ENCODE measurements at regions not wholly inside any gene's neighbourhood (a gene's known extent, or its start where the extent isn't known, plus 50 kb on each side); places are given as distances from the start of the nearest gene placed in this dataset.

DNA sequence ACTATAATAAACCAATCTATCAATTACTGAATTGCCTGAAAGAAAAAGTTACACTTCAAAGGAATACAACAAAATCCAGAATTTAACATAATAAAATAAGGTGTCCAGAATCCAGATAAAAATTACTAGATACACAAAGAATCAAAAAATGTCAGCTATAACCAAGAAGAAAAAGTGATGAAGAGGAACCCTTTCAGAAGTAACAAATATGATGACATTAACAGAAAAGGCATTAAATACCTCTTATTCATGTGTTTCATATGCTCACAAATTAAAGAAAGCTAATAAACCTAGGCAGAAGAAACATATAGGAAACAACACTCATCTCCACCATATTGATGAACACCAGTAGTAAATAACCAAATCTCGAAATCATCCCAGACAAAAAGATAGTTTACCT lies 722.8 kb downstream of the ADCYAP1 start:
- peaks cover 8% of the 10 kb centered on the region for H3K9me3 ChIP-seq
- DNase-seq = no peak
- no peak overlapping the region for H3K27ac ChIP-seq
- H3K4me3 ChIP-seq = no peak overlapping the region
- H3K4me1 ChIP-seq = no peaks in the 10 kb centered on the region
- TF ChIP-seq, protein P1, sequence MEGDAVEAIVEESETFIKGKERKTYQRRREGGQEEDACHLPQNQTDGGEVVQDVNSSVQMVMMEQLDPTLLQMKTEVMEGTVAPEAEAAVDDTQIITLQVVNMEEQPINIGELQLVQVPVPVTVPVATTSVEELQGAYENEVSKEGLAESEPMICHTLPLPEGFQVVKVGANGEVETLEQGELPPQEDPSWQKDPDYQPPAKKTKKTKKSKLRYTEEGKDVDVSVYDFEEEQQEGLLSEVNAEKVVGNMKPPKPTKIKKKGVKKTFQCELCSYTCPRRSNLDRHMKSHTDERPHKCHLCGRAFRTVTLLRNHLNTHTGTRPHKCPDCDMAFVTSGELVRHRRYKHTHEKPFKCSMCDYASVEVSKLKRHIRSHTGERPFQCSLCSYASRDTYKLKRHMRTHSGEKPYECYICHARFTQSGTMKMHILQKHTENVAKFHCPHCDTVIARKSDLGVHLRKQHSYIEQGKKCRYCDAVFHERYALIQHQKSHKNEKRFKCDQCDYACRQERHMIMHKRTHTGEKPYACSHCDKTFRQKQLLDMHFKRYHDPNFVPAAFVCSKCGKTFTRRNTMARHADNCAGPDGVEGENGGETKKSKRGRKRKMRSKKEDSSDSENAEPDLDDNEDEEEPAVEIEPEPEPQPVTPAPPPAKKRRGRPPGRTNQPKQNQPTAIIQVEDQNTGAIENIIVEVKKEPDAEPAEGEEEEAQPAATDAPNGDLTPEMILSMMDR (IDR thresholded peaks at IDR 0.05) = no peak
- intact Hi-C loops (cut with DNase I) = no loop called here
- 50 to 66% (median 59%) methylated on average over 1 of the region's 1 CpG for WGBS, 3 donors
- H3K36me3 ChIP-seq (ENCODE audit: insufficient read depth in 1 of 2, low read depth in 1 of 2) = no peaks in the 10 kb centered on the region
- ATAC-seq = no peak
- H3K27me3 ChIP-seq (ENCODE audit: insufficient read depth in 3 of 3, low read length in 2 of 3) = no peaks in the 10 kb centered on the region

DNA sequence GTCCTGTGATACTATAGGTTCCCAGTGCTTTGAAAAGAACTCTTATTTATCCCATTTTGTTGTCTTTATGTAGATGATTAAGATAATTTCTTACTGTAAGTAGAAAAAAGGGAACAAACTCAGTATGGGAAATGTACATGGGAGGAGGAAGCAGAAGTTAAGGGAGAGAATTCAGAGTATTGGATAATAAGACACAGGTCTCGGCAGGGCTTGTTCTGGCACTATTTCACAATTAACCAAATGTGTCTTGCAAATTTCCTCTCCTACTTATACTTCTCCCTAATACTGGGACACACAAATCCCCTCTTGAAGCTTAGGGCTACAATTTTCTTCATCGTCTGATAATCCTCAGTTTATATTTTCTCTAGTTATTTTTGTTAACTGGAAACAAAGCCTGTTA lies 744.0 kb downstream of the ADCYAP1 start:
- Histone ChIP-seq H3K27ac (no peak overlapping the region), H3K4me1 (no peaks in the 10 kb centered on the region), H3K4me3 (no peak overlapping the region), H3K36me3 (ENCODE audit: insufficient read depth in 1 of 2, low read depth in 1 of 2) (no peaks in the 10 kb centered on the region), H3K9me3 (no peaks in the 10 kb centered on the region), H3K27me3 (ENCODE audit: insufficient read depth in 3 of 3, low read length in 2 of 3) (no peaks in the 10 kb centered on the region)
- WGBS, 3 donors = 33 to 74% (median 40%) methylated on average over 2 of the region's 2 CpGs
- DNase-seq (no peak), ATAC-seq (no peak)
- TF ChIP-seq, protein P1 (IDR thresholded peaks at IDR 0.05) = no peak
- intact Hi-C loops (cut with DNase I) = no loop called here

DNA sequence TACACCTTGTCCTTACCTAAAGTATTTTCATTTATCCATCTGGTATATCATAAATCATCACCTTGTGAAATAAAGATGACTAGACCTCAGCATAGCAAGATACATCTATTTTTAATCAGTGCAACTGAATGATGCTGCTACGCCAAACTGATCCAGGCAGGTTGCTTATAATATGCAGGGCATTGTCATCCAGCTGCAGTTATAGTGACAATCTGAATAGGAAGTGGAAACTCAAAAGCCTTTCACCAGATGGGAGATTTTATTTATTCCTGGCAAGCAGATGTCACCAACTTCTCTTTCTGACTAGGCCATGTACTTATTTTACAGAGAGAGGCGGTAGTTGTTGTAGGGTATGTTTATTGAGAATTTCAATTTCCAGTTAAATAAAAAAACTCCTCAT lies 747.3 kb downstream of the ADCYAP1 start:
- WGBS, 3 donors = 70 to 91% (median 71%) methylated on average over 2 of the region's 2 CpGs
- no peak for ATAC-seq

DNA sequence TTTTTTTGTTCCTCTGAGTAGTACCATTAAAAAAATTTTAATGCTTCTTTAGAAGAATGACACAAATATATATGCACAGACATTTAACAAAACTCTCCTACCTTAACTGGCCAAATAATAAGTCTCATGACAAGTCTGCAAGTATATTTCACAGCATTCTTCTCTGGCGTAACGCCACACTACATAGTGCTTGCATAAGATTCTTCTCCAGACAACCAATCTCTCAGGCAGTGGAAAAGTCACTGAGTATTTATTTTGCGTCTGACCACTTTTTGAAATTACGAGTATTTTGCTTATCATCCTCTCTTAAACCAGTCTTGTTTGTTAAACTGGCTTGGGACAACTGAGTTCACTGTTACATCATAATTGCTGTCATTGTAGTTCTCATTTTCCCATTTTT lies 749.2 kb downstream of the ADCYAP1 start:
- ATAC-seq (no peak), DNase-seq (no peak)
- Histone ChIP-seq H3K27ac (no peak overlapping the region), H3K4me3 (no peak overlapping the region), H3K27me3 (ENCODE audit: insufficient read depth in 3 of 3, low read length in 2 of 3) (no peaks in the 10 kb centered on the region), H3K4me1 (no peaks in the 10 kb centered on the region), H3K36me3 (ENCODE audit: insufficient read depth in 1 of 2, low read depth in 1 of 2) (no peaks in the 10 kb centered on the region), H3K9me3 (no peaks in the 10 kb centered on the region)
- 82 to 85% (median 85%) methylated on average over 4 of the region's 4 CpGs for WGBS, 3 donors
- intact Hi-C loops (cut with DNase I) = no loop called here
- TF ChIP-seq, protein P1 (IDR thresholded peaks at IDR 0.05) = no peak

More for the DNA sequence above, 747.3 kb downstream of the ADCYAP1 start:
- H3K27me3 ChIP-seq (ENCODE audit: insufficient read depth in 3 of 3, low read length in 2 of 3) = no peaks in the 10 kb centered on the region
- H3K4me1 ChIP-seq = no peaks in the 10 kb centered on the region
- no peak overlapping the region for H3K4me3 ChIP-seq
- no peak for DNase-seq
- TF ChIP-seq, protein P1 (IDR thresholded peaks at IDR 0.05) = no peak
- H3K36me3 ChIP-seq (ENCODE audit: insufficient read depth in 1 of 2, low read depth in 1 of 2) = no peaks in the 10 kb centered on the region
- intact Hi-C loops (cut with DNase I) = no loop called here
- no peaks in the 10 kb centered on the region for H3K9me3 ChIP-seq
- H3K27ac ChIP-seq = no peak overlapping the region

DNA sequence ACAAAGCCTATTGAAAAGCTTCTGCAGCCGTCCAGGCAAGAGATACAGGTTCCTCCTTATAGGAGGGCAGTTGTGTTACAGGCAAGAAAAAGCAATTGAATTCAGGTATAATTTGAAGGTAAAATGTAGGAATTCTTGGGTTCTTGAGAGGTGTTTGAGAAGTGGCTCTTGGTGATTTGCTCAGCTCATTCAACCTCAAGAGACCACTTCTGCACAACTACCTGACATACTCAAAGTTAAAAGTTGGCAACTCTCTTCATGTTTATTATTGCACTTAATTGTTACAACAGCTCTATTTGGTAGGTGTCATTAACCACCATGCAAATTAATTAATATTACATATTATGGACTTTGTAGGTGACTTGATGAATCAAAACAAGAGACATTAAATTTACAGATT lies 753.2 kb downstream of the ADCYAP1 start:
- Histone ChIP-seq H3K27ac (no peak overlapping the region), H3K36me3 (ENCODE audit: insufficient read depth in 1 of 2, low read depth in 1 of 2) (no peaks in the 10 kb centered on the region), H3K4me1 (no peaks in the 10 kb centered on the region), H3K9me3 (no peaks in the 10 kb centered on the region), H3K4me3 (no peak overlapping the region), H3K27me3 (ENCODE audit: insufficient read depth in 3 of 3, low read length in 2 of 3) (no peaks in the 10 kb centered on the region)
- DNase-seq = no peak
- WGBS, 3 donors = 85 to 90% (median 87%) methylated on average over 1 of the region's 1 CpG
- intact Hi-C loops (cut with DNase I) = no loop called here
- TF ChIP-seq, protein P1 (IDR thresholded peaks at IDR 0.05) = no peak
- no peak for ATAC-seq
